ENCODE measurements at regions not wholly inside any gene's neighbourhood (a gene's known extent, or its start where the extent isn't known, plus 50 kb on each side); places are given as distances from the start of the nearest gene placed in this dataset.

GRCh38 chr6:816510-817084 is 123.7 kb upstream of the EXOC2 start:
- Histone ChIP-seq H3K27ac (ENCODE audit: low read length) (no peak overlapping the region), H3K27me3 (ENCODE audit: low read depth, low read length) (peaks cover 34% of the 10 kb centered on the region), H3K4me1 (ENCODE audit: low read length) (no peaks in the 10 kb centered on the region), H3K79me2 (ENCODE audit: low read length) (no peaks in the 10 kb centered on the region), H4K20me1 (ENCODE audit: insufficient read depth, low read length) (no peaks in the 10 kb centered on the region), H3K36me3 (replicated peaks; ENCODE audit: low read depth, low read length) (no peaks in the 10 kb centered on the region), H2AFZ (ENCODE audit: low read depth, low read length) (no peak overlapping the region), H3K4me3 (ENCODE audit: low read length) (no peak overlapping the region), H3K9ac (ENCODE audit: low read length) (no peak overlapping the region), H3K9me3 (ENCODE audit: insufficient read depth, low read length) (no peaks in the 10 kb centered on the region), H3K4me2 (ENCODE audit: low read length) (no peak overlapping the region)
- TF ChIP-seq CTCF (IDR thresholded peaks at IDR 0.05; ENCODE audit: low read depth, low read length) (no peak), EZH2phosphoT487 (IDR thresholded peaks at IDR 0.05; ENCODE audit: low read depth) (no peak)

GRCh38 chr6:815348-815738 is 122.4 kb upstream of the EXOC2 start:
- Histone ChIP-seq H3K79me2 (ENCODE audit: low read length) (no peaks in the 10 kb centered on the region), H3K4me1 (ENCODE audit: low read length) (no peaks in the 10 kb centered on the region), H3K36me3 (replicated peaks; ENCODE audit: low read depth, low read length) (no peaks in the 10 kb centered on the region), H3K27me3 (ENCODE audit: low read depth, low read length) (peaks cover 29% of the 10 kb centered on the region), H3K9me3 (ENCODE audit: insufficient read depth, low read length) (no peaks in the 10 kb centered on the region), H3K9ac (ENCODE audit: low read length) (no peak overlapping the region), H3K4me3 (ENCODE audit: low read length) (no peak overlapping the region), H3K4me2 (ENCODE audit: low read length) (no peak overlapping the region), H2AFZ (ENCODE audit: low read depth, low read length) (no peak overlapping the region), H4K20me1 (ENCODE audit: insufficient read depth, low read length) (no peaks in the 10 kb centered on the region), H3K27ac (ENCODE audit: low read length) (no peak overlapping the region)
- TF ChIP-seq CTCF (IDR thresholded peaks at IDR 0.05; ENCODE audit: low read depth, low read length), result no peak
- no peak for TF ChIP-seq EZH2phosphoT487 (IDR thresholded peaks at IDR 0.05; ENCODE audit: low read depth)

GRCh38 chr6:814378-815347 is 121.7 kb upstream of the EXOC2 start:
- no peak overlapping the region for H3K4me2 ChIP-seq (ENCODE audit: low read length)
- no peaks in the 10 kb centered on the region for H3K9me3 ChIP-seq (ENCODE audit: insufficient read depth, low read length)
- no peaks in the 10 kb centered on the region for H3K36me3 ChIP-seq (replicated peaks; ENCODE audit: low read depth, low read length)
- H3K27ac ChIP-seq (ENCODE audit: low read length), result no peak overlapping the region
- TF ChIP-seq EZH2phosphoT487 (IDR thresholded peaks at IDR 0.05; ENCODE audit: low read depth), result no peak
- TF ChIP-seq CTCF (IDR thresholded peaks at IDR 0.05; ENCODE audit: low read depth, low read length), result no peak
- H2AFZ ChIP-seq (ENCODE audit: low read depth, low read length), result no peak overlapping the region
- no peaks in the 10 kb centered on the region for H4K20me1 ChIP-seq (ENCODE audit: insufficient read depth, low read length)
- H3K27me3 ChIP-seq (ENCODE audit: low read depth, low read length), result peaks cover 22% of the 10 kb centered on the region
- no peaks in the 10 kb centered on the region for H3K79me2 ChIP-seq (ENCODE audit: low read length)
- H3K9ac ChIP-seq (ENCODE audit: low read length), result no peak overlapping the region
- H3K4me1 ChIP-seq (ENCODE audit: low read length), result no peaks in the 10 kb centered on the region
- no peak overlapping the region for H3K4me3 ChIP-seq (ENCODE audit: low read length)

- TF ChIP-seq EZH2phosphoT487 (IDR thresholded peaks at IDR 0.05; ENCODE audit: low read depth) (no peak), CTCF (IDR thresholded peaks at IDR 0.05; ENCODE audit: low read depth, low read length) (no peak)
- Histone ChIP-seq H3K9ac (ENCODE audit: low read length) (no peak overlapping the region), H3K9me3 (ENCODE audit: insufficient read depth, low read length) (no peaks in the 10 kb centered on the region), H4K20me1 (ENCODE audit: insufficient read depth, low read length) (no peaks in the 10 kb centered on the region), H3K27ac (ENCODE audit: low read length) (no peak overlapping the region), H3K4me3 (ENCODE audit: low read length) (no peak overlapping the region), H3K4me2 (ENCODE audit: low read length) (no peak overlapping the region), H3K27me3 (ENCODE audit: low read depth, low read length) (peaks cover 4% of the 10 kb centered on the region; the same call in 1 of the 2 replicates), H3K36me3 (replicated peaks; ENCODE audit: low read depth, low read length) (no peaks in the 10 kb centered on the region), H3K4me1 (ENCODE audit: low read length) (no peaks in the 10 kb centered on the region), H2AFZ (ENCODE audit: low read depth, low read length) (no peak overlapping the region), H3K79me2 (ENCODE audit: low read length) (no peaks in the 10 kb centered on the region)
Measured at GRCh38 chr6:811831-812230, 118.9 kb upstream of the EXOC2 start.
